ENCODE measurements at regions not wholly inside any gene's neighbourhood (a gene's known extent, or its start where the extent isn't known, plus 50 kb on each side); places are given as distances from the start of the nearest gene placed in this dataset.

GRCh38 chr6:9496837-9497236 is 918.0 kb downstream of the TFAP2A start:
- no peaks in the 10 kb centered on the region for H3K27me3 ChIP-seq (ENCODE audit: control insufficient read depth, insufficient read depth, low read length)
- H3K27ac ChIP-seq (ENCODE audit: low read length), result no peak overlapping the region
- no peaks in the 10 kb centered on the region for H3K4me1 ChIP-seq (ENCODE audit: control insufficient read depth, insufficient read depth, low read length)
- DNase-seq, result no peak
- WGBS (ENCODE audit: insufficient coverage, low lambda C conversion rate), result 86% methylated on average over 1 of the region's 6 CpGs
- no peak overlapping the region for H3K4me3 ChIP-seq (ENCODE audit: low read length)
- H3K9me3 ChIP-seq (ENCODE audit: control insufficient read depth, low read depth, low read length), result no peaks in the 10 kb centered on the region
- H3K36me3 ChIP-seq (ENCODE audit: control insufficient read depth, insufficient read depth, low read length), result no peaks in the 10 kb centered on the region

GRCh38 chr6:9494864-9495263 is 920.0 kb downstream of the TFAP2A start:
- Histone ChIP-seq H3K4me1 (ENCODE audit: control insufficient read depth, insufficient read depth, low read length) (no peaks in the 10 kb centered on the region), H3K27ac (ENCODE audit: low read length) (no peak overlapping the region), H3K27me3 (ENCODE audit: control insufficient read depth, insufficient read depth, low read length) (no peaks in the 10 kb centered on the region), H3K9me3 (ENCODE audit: control insufficient read depth, low read depth, low read length) (no peaks in the 10 kb centered on the region), H3K4me3 (ENCODE audit: low read length) (no peak overlapping the region), H3K36me3 (ENCODE audit: control insufficient read depth, insufficient read depth, low read length) (no peaks in the 10 kb centered on the region)
- WGBS (ENCODE audit: insufficient coverage, low lambda C conversion rate), result 45% methylated on average over 1 of the region's 1 CpG
- no peak for DNase-seq

- H3K27ac ChIP-seq (ENCODE audit: low read length), result no peak overlapping the region
- no peak overlapping the region for H3K4me3 ChIP-seq (ENCODE audit: low read length)
- DNase-seq, result no peak
- H3K27me3 ChIP-seq (ENCODE audit: control insufficient read depth, insufficient read depth, low read length), result no peaks in the 10 kb centered on the region
- WGBS (ENCODE audit: insufficient coverage, low lambda C conversion rate), result 100% methylated on average over 1 of the region's 3 CpGs
- no peaks in the 10 kb centered on the region for H3K4me1 ChIP-seq (ENCODE audit: control insufficient read depth, insufficient read depth, low read length)
- no peaks in the 10 kb centered on the region for H3K9me3 ChIP-seq (ENCODE audit: control insufficient read depth, low read depth, low read length)
- H3K36me3 ChIP-seq (ENCODE audit: control insufficient read depth, insufficient read depth, low read length), result no peaks in the 10 kb centered on the region
Observed at GRCh38 chr6:9492790-9493189, 922.1 kb downstream of the TFAP2A start.

GRCh38 chr6:9487128-9487527 is 927.7 kb downstream of the TFAP2A start:
- no peaks in the 10 kb centered on the region for H3K27me3 ChIP-seq (ENCODE audit: control insufficient read depth, insufficient read depth, low read length)
- no peaks in the 10 kb centered on the region for H3K9me3 ChIP-seq (ENCODE audit: control insufficient read depth, low read depth, low read length)
- 73% methylated on average over 2 of the region's 3 CpGs for WGBS (ENCODE audit: insufficient coverage, low lambda C conversion rate)
- H3K27ac ChIP-seq (ENCODE audit: low read length), result no peak overlapping the region
- no peaks in the 10 kb centered on the region for H3K36me3 ChIP-seq (ENCODE audit: control insufficient read depth, insufficient read depth, low read length)
- no peaks in the 10 kb centered on the region for H3K4me1 ChIP-seq (ENCODE audit: control insufficient read depth, insufficient read depth, low read length)
- no peak overlapping the region for H3K4me3 ChIP-seq (ENCODE audit: low read length)
- DNase-seq, result no peak

GRCh38 chr6:9485992-9486391 is 928.9 kb downstream of the TFAP2A start:
- no peak for DNase-seq
- WGBS (ENCODE audit: insufficient coverage, low lambda C conversion rate), result 100% methylated on average over 2 of the region's 4 CpGs
- Histone ChIP-seq H3K27ac (ENCODE audit: low read length) (no peak overlapping the region), H3K9me3 (ENCODE audit: control insufficient read depth, low read depth, low read length) (no peaks in the 10 kb centered on the region), H3K4me3 (ENCODE audit: low read length) (no peak overlapping the region), H3K27me3 (ENCODE audit: control insufficient read depth, insufficient read depth, low read length) (no peaks in the 10 kb centered on the region), H3K4me1 (ENCODE audit: control insufficient read depth, insufficient read depth, low read length) (no peaks in the 10 kb centered on the region), H3K36me3 (ENCODE audit: control insufficient read depth, insufficient read depth, low read length) (no peaks in the 10 kb centered on the region)

- WGBS (ENCODE audit: insufficient coverage, low lambda C conversion rate), result 100% methylated on average over 1 of the region's 1 CpG
- H3K4me1 ChIP-seq (ENCODE audit: control insufficient read depth, insufficient read depth, low read length), result no peaks in the 10 kb centered on the region
- H3K36me3 ChIP-seq (ENCODE audit: control insufficient read depth, insufficient read depth, low read length), result no peaks in the 10 kb centered on the region
- H3K27me3 ChIP-seq (ENCODE audit: control insufficient read depth, insufficient read depth, low read length), result no peaks in the 10 kb centered on the region
- no peak overlapping the region for H3K4me3 ChIP-seq (ENCODE audit: low read length)
- no peaks in the 10 kb centered on the region for H3K9me3 ChIP-seq (ENCODE audit: control insufficient read depth, low read depth, low read length)
- no peak for DNase-seq
- no peak overlapping the region for H3K27ac ChIP-seq (ENCODE audit: low read length)
Observed at GRCh38 chr6:9484686-9485085, 930.2 kb downstream of the TFAP2A start.

- H3K9me3 ChIP-seq (ENCODE audit: control insufficient read depth, low read depth, low read length), result no peaks in the 10 kb centered on the region
- H3K27me3 ChIP-seq (ENCODE audit: control insufficient read depth, insufficient read depth, low read length), result no peaks in the 10 kb centered on the region
- H3K27ac ChIP-seq (ENCODE audit: low read length), result no peak overlapping the region
- H3K4me1 ChIP-seq (ENCODE audit: control insufficient read depth, insufficient read depth, low read length), result no peaks in the 10 kb centered on the region
- H3K4me3 ChIP-seq (ENCODE audit: low read length), result no peak overlapping the region
- 92% methylated on average over 2 of the region's 3 CpGs for WGBS (ENCODE audit: insufficient coverage, low lambda C conversion rate)
- DNase-seq, result no peak
- no peaks in the 10 kb centered on the region for H3K36me3 ChIP-seq (ENCODE audit: control insufficient read depth, insufficient read depth, low read length)
Observed at GRCh38 chr6:9484091-9484490, 930.8 kb downstream of the TFAP2A start.

GRCh38 chr6:9482030-9482738 is 932.7 kb downstream of the TFAP2A start:
- no peaks in the 10 kb centered on the region for H3K36me3 ChIP-seq (ENCODE audit: control insufficient read depth, insufficient read depth, low read length)
- no peaks in the 10 kb centered on the region for H3K4me1 ChIP-seq (ENCODE audit: control insufficient read depth, insufficient read depth, low read length)
- H3K27ac ChIP-seq (ENCODE audit: low read length), result no peak overlapping the region
- H3K4me3 ChIP-seq (ENCODE audit: low read length), result no peak overlapping the region
- DNase-seq, result no peak
- WGBS (ENCODE audit: insufficient coverage, low lambda C conversion rate), result no CpG with 5 or more reads among the region's 5 CpGs
- no peaks in the 10 kb centered on the region for H3K9me3 ChIP-seq (ENCODE audit: control insufficient read depth, low read depth, low read length)
- H3K27me3 ChIP-seq (ENCODE audit: control insufficient read depth, insufficient read depth, low read length), result no peaks in the 10 kb centered on the region

- Histone ChIP-seq H3K27me3 (ENCODE audit: control insufficient read depth, insufficient read depth, low read length) (no peaks in the 10 kb centered on the region), H3K4me1 (ENCODE audit: control insufficient read depth, insufficient read depth, low read length) (no peaks in the 10 kb centered on the region), H3K27ac (ENCODE audit: low read length) (no peak overlapping the region), H3K9me3 (ENCODE audit: control insufficient read depth, low read depth, low read length) (no peaks in the 10 kb centered on the region), H3K4me3 (ENCODE audit: low read length) (no peak overlapping the region), H3K36me3 (ENCODE audit: control insufficient read depth, insufficient read depth, low read length) (no peaks in the 10 kb centered on the region)
- WGBS (ENCODE audit: insufficient coverage, low lambda C conversion rate), result 10% methylated on average over 2 of the region's 7 CpGs
- no peak for DNase-seq
Observed at GRCh38 chr6:9481292-9482029, 933.4 kb downstream of the TFAP2A start.

- no peaks in the 10 kb centered on the region for H3K36me3 ChIP-seq (ENCODE audit: control insufficient read depth, insufficient read depth, low read length)
- H3K27me3 ChIP-seq (ENCODE audit: control insufficient read depth, insufficient read depth, low read length), result no peaks in the 10 kb centered on the region
- no peaks in the 10 kb centered on the region for H3K4me1 ChIP-seq (ENCODE audit: control insufficient read depth, insufficient read depth, low read length)
- WGBS (ENCODE audit: insufficient coverage, low lambda C conversion rate), result 55% methylated on average over 1 of the region's 3 CpGs
- H3K4me3 ChIP-seq (ENCODE audit: low read length), result no peak overlapping the region
- DNase-seq, result no peak
- H3K9me3 ChIP-seq (ENCODE audit: control insufficient read depth, low read depth, low read length), result no peaks in the 10 kb centered on the region
- no peak overlapping the region for H3K27ac ChIP-seq (ENCODE audit: low read length)
Observed at GRCh38 chr6:9468277-9468676, 946.6 kb downstream of the TFAP2A start.

GRCh38 chr6:9467741-9468140 is 947.1 kb downstream of the TFAP2A start:
- Histone ChIP-seq H3K36me3 (ENCODE audit: control insufficient read depth, insufficient read depth, low read length) (no peaks in the 10 kb centered on the region), H3K27me3 (ENCODE audit: control insufficient read depth, insufficient read depth, low read length) (no peaks in the 10 kb centered on the region), H3K4me1 (ENCODE audit: control insufficient read depth, insufficient read depth, low read length) (no peaks in the 10 kb centered on the region), H3K4me3 (ENCODE audit: low read length) (no peak overlapping the region), H3K27ac (ENCODE audit: low read length) (no peak overlapping the region), H3K9me3 (ENCODE audit: control insufficient read depth, low read depth, low read length) (no peaks in the 10 kb centered on the region)
- no peak for DNase-seq
- 80% methylated on average over 3 of the region's 3 CpGs for WGBS (ENCODE audit: insufficient coverage, low lambda C conversion rate)
